K562 (cell line): ENCODE measurements at regions not wholly inside any gene's neighbourhood (a gene's known extent, or its start where the extent isn't known, plus 50 kb on each side); places are given as distances from the start of the nearest gene placed in this dataset.

ENCODE experiments used
- ATAC-seq: fragments of 200-7000 bp; cut with Tn5 transposase; 3 replicates; pipeline ENCODE4 v1.9.1; 2020; ENCODE audit warnings: moderate library complexity
- BruUV-seq: library from RNA; stranded (reverse); fragments of 400-500 nt; replicated peaks from 2 replicates; lab custom pipeline; 2021; lab: Mats Ljungman, UMichigan
- CTCF ChIA-PET: fragments of 300-600 bp; formaldehyde crosslinking; extraction: SDS; loops from one replicate; lab custom pipeline; 2021; ENCODE audit warnings: low intra/inter-chr PET ratio; lab: Yijun Ruan, JAX
- POLR2A ChIA-PET: fragments of 300-600, 350-650 bp; sonication (Branson Sonifier 250); formaldehyde crosslinking; extraction: SDS; loops from one replicate; lab custom pipeline; 2021; ENCODE audit warnings: antibody characterized with exemption, inconsistent platforms; lab: Yijun Ruan, JAX
- DNase-seq, 4 experiments: peaks; one replicate each; pipeline versions ENCODE4 v3.0.0 to v3.0.0-alpha.2; 2011 to 2018; ENCODE audit warnings: low spot score in 3 of 4, mixed read lengths in 3 of 4; ENCODE audit errors: extremely low read depth in 1 of 4
- FAIRE-seq: peaks from 2 replicates; lab custom pipeline; 2011; peaks lifted over from hg19 to GRCh38; lab: Jason Lieb, UNC
- H2AFZ ChIP-seq: 2 replicates; pipeline ENCODE4 v1.6.0; 2011; ENCODE audit warnings: low read depth, low read length, control low read depth, inconsistent platforms
- H3K27ac ChIP-seq: fragments of 200-600 bp; 3 replicates; pipeline ENCODE4 v1.8.0; 2011; ENCODE audit warnings: low read depth, mild to moderate bottlenecking, control low read depth, inconsistent platforms, low read length, moderate library complexity, mixed read lengths; ENCODE audit errors: extremely low read depth
- H3K27me3 ChIP-seq, 2 experiments: fragments of 300-600 bp in 1 of 2; 2 replicates in 1 of 2; 3 replicates in 1 of 2; pipeline versions ENCODE4 v1.6.0 to v1.8.0; 2011; ENCODE audit warnings: inconsistent platforms in 2 of 2, low read length in 2 of 2, mild to moderate bottlenecking in 1 of 2, mixed read lengths in 1 of 2, moderate library complexity in 1 of 2; ENCODE audit not compliant: control insufficient read depth in 2 of 2, insufficient read depth in 2 of 2
- H3K36me3 ChIP-seq: fragments of 300-600 bp; 3 replicates; pipeline ENCODE4 v1.8.0; 2011; ENCODE audit warnings: mild to moderate bottlenecking, low read length, inconsistent platforms; ENCODE audit not compliant: control insufficient read depth, insufficient read depth
- H3K4me1 ChIP-seq, 2 experiments: fragments of 200-600 bp in 1 of 2; replicated peaks in 1 of 2; 2 replicates in 1 of 2; 3 replicates in 1 of 2; pipeline versions ENCODE4 v1.5.1 to v1.8.0; 2011; ENCODE audit warnings: inconsistent platforms in 2 of 2, low read length in 2 of 2, mild to moderate bottlenecking in 1 of 2, mixed read lengths in 1 of 2, moderate library complexity in 1 of 2; ENCODE audit not compliant: control insufficient read depth in 2 of 2, insufficient read depth in 2 of 2
- H3K4me2 ChIP-seq: 2 replicates; pipeline ENCODE4 v1.6.1; 2011; ENCODE audit warnings: low read length, control low read depth, inconsistent platforms, mixed read lengths; ENCODE audit not compliant: insufficient read depth
- H3K4me3 ChIP-seq: fragments of 200-600 bp; sonication (generic), shearing (Covaris generic); 2 replicates; pipeline ENCODE4 v1.5.1; 2016; ENCODE audit warnings: control low read depth, inconsistent platforms
- H3K79me2 ChIP-seq: fragments of 200-600 bp; 3 replicates; pipeline ENCODE4 v1.8.0; 2011; ENCODE audit warnings: low read length, inconsistent platforms; ENCODE audit not compliant: control insufficient read depth, insufficient read depth
- H3K9ac ChIP-seq, 2 experiments: 2 replicates each; pipeline versions ENCODE4 v1.6.0 to v1.6.1; 2011; ENCODE audit warnings: low read depth in 2 of 2, low read length in 2 of 2, control low read depth in 1 of 2, inconsistent platforms in 1 of 2, mild to moderate bottlenecking in 1 of 2, mixed read lengths in 1 of 2; ENCODE audit not compliant: insufficient read depth in 1 of 2
- H3K9me1 ChIP-seq: one replicate; pipeline ENCODE4 v1.6.0; 2011; ENCODE audit warnings: inconsistent platforms, mild to moderate bottlenecking, low read length, moderate library complexity; ENCODE audit not compliant: control insufficient read depth, insufficient read depth
- H3K9me3 ChIP-seq: replicated peaks from 2 replicates; pipeline ENCODE4 v1.5.1; 2011; ENCODE audit warnings: low read depth, low read length, inconsistent platforms; ENCODE audit not compliant: control insufficient read depth, insufficient read depth
- H4K20me1 ChIP-seq: replicated peaks from 2 replicates; pipeline ENCODE4 v1.6.1; 2011; ENCODE audit warnings: low read length, inconsistent platforms, mixed read lengths; ENCODE audit not compliant: control insufficient read depth, insufficient read depth
- CGGBP1 ChIP-seq: fragments of 250-450 bp; sonication (Bioruptor Pico); IDR thresholded peaks from 2 replicates; pipeline ENCODE4 v1.9.0; 2021; ENCODE audit warnings: mild to moderate bottlenecking
- CUX1 ChIP-seq: fragments of 200-800 bp; sonication (Bioruptor generic); IDR thresholded peaks from 2 replicates; pipeline ENCODE4 v1.6.1; 2016; ENCODE audit warnings: missing genetic modification characterization, missing compliant biosample characterization
- GATAD2B ChIP-seq: fragments of 450-650 bp; IDR thresholded peaks from 2 replicates; pipeline ENCODE4 v1.6.1; 2017; ENCODE audit warnings: mild to moderate bottlenecking, borderline replicate concordance
- GMEB1 ChIP-seq: fragments of 250-450 bp; sonication (Bioruptor Pico); IDR thresholded peaks from 2 replicates; pipeline ENCODE4 v1.4.0; 2020; ENCODE audit warnings: mild to moderate bottlenecking
- HLTF ChIP-seq: fragments of 450-650 bp; IDR thresholded peaks from 2 replicates; pipeline ENCODE4 v1.6.1; 2016
- KHSRP ChIP-seq: fragments of 450-650 bp; IDR thresholded peaks from 2 replicates; pipeline ENCODE4 v1.6.1; 2017
- LARP7 ChIP-seq: fragments of 450-650 bp; IDR thresholded peaks from 2 replicates; pipeline ENCODE4 v1.6.1; 2016
- PHF21A ChIP-seq: fragments of 450-650 bp; IDR thresholded peaks from 2 replicates; pipeline ENCODE4 v1.6.1; 2017; ENCODE audit warnings: low read depth, borderline replicate concordance
- SMC3 ChIP-seq: conservative IDR thresholded peaks from 2 replicates; pipeline ENCODE4 v1.6.1; 2011; ENCODE audit warnings: low read depth, low read length, improper control_type of control experiment; ENCODE audit not compliant: insufficient read depth
- ZBTB17 ChIP-seq: fragments of 450-650 bp; formaldehyde crosslinking; IDR thresholded peaks from 2 replicates; pipeline ENCODE4 v1.4.0; 2020; ENCODE audit warnings: mild to moderate bottlenecking
- ZNF764 ChIP-seq: fragments of 250-450 bp; sonication (Bioruptor Pico); IDR thresholded peaks from 2 replicates; pipeline ENCODE4 v1.4.0; 2020; ENCODE audit warnings: low read depth, mild to moderate bottlenecking, moderate library complexity
- whole genome bisulfite sequencing: fragments of 100-300 bp; shearing (Covaris generic); methylation state at CpG from one replicate; pipeline ENCODE4 v1.1.6; 2016; ENCODE audit warnings: low coverage, mixed read lengths; ENCODE audit not compliant: insufficient coverage; ENCODE audit errors: missing lambda C conversion rate; 5-methylcytosine and 5-hydroxymethylcytosine counted together
- in situ Hi-C: fragments of 300-500 bp; cut with MboI; formaldehyde crosslinking; loops from 4 replicates; pipeline ENCODE4 v1.15.0; 2018; ENCODE audit warnings: inconsistent platforms, mixed read lengths
- intact Hi-C: fragments of 100-400 bp; cut with micrococcal nuclease; formaldehyde crosslinking; loops from 2 replicates; pipeline ENCODE4 v1.14.2; 2022

- in situ Hi-C loops (no loop called here), intact Hi-C loops (no loop called here)
- DNase-seq (no peak), ATAC-seq (no peak), FAIRE-seq (no peak)
- no TSS peak for BruUV-seq
- Histone ChIP-seq H3K36me3 (no peaks in the 10 kb centered on the region), H3K9me3 (no peaks in the 10 kb centered on the region), H3K79me2 (no peaks in the 10 kb centered on the region), H3K4me2 (no peak overlapping the region), H4K20me1 (no peaks in the 10 kb centered on the region), H3K9me1 (no peaks in the 10 kb centered on the region), H3K4me3 (no peak overlapping the region), H3K4me1 (no peaks in the 10 kb centered on the region), H2AFZ (no peak overlapping the region), H3K27ac (no peak overlapping the region), H3K27me3 (no peaks in the 10 kb centered on the region), H3K9ac (no peak overlapping the region)
- ChIA-PET CTCF (no interaction called here), POLR2A (no interaction called here)
- TF ChIP-seq LARP7 (no peak), ZBTB17 (CRISPR knock-in tag) (no peak), HLTF (no peak), CUX1 (CRISPR knock-in tag) (no peak), ZNF764 (no peak), CGGBP1 (CRISPR knock-in tag) (no peak), GMEB1 (CRISPR knock-in tag) (no peak), SMC3 (no peak), PHF21A (no peak), GATAD2B (no peak), KHSRP (no peak)
- WGBS = 0% methylated on average over 1 of the region's 1 CpG
Measured at GRCh38 chr6:97666889-97667288, 383.9 kb upstream of the MMS22L start.
